ENCODE measurements at regions not wholly inside any gene's neighbourhood (a gene's known extent, or its start where the extent isn't known, plus 50 kb on each side); places are given as distances from the start of the nearest gene placed in this dataset.
A peak's percentile ranks its signal among the peaks of the same experiment; 100 is the strongest.

DNA sequence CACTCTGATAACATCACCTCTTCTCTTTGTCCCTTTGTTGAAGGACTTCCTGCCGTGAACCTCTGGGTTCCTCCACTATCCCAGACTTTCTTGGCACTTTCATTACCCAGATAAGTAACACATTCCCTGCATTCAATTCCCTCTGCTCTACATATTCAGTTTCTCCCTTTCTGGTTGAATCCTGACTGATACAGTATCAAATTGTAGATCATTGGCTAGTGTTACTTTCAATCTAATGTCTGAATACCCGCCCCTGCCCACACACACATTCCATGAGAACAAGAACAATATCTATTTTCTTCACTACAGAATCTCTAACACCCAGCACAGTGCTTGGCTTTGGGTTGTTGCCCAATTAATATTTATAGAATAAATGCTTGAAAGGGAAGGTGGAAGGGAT is 163.5 kb downstream of the ABHD5 start:
- Mint-ChIP-seq H3K4me3 (no peak overlapping the region), H3K36me3 (peaks cover 7% of the 10 kb centered on the region), H3K27me3 (peaks cover 45 to 83% of the 10 kb centered on the region in 2 donors), H3K9me3 (no peaks in the 10 kb centered on the region), H3K27ac (no peak overlapping the region), H3K4me1 (ENCODE audit: low read depth in 2 of 2) (no peaks in the 10 kb centered on the region)
- DNase-seq (ENCODE audit: low spot score) = no peak
- ATAC-seq = no peak

DNA sequence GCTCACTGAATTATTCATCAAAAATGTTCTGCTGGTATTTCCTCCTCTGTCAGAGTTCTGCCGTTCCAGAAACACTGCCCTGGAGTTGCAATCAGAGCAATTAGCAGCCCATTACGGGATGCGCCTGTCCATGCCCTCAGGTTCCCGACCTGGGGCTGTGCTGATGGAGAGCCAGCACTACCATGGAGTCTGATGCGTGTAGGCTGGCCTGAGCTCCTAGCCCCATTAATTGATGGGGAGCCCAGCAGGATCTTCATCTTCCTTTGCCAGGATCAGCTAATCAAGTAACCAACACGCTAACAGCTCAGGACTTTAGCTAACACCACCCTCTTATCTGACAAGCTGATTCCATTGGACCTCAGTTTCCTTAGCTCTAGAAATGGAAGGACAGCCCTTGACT is 164.2 kb downstream of the ABHD5 start:
- ATAC-seq = no peak
- no peak overlapping the region for H3K27ac Mint-ChIP-seq
- H3K27me3 Mint-ChIP-seq = peaks cover 45 to 81% of the 10 kb centered on the region in 2 donors
- no peak overlapping the region for H3K4me3 Mint-ChIP-seq
- no peaks in the 10 kb centered on the region for H3K4me1 Mint-ChIP-seq (ENCODE audit: low read depth in 2 of 2)
- DNase-seq (ENCODE audit: low spot score) = no peak
- H3K9me3 Mint-ChIP-seq = no peaks in the 10 kb centered on the region
- peaks cover 4% of the 10 kb centered on the region for H3K36me3 Mint-ChIP-seq

DNA sequence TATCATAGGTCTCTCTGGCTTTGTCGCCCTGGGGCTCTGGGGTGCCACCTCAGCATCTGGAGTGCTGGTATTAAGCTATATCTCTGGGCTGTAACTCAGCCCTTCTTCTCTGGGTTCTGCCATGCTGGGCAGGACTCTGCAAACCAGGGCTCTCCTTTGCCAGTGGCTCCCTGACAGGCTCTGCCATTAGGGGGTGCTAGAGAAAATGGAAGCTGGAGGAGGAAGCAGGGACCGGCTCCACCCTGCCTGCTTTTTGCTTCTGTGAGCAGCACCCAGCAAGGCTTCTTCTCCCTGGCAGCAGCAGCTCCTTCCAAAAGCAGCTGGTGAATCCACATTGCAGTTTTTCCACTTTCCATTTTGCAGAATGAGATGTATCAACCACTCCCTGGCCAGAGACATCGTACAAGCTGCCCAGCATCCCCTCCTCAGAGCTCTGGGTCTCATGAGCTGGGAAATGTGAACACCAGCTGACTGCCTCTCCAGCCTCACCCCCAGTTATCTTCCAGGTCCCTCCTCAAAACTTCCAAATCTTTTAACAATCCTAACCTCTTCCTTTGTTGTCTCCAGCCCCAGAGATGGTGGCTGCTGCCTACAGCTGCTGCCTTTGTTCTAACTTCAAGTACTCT is 165.0 kb downstream of the ABHD5 start:
- no peak for DNase-seq (ENCODE audit: low spot score)
- Mint-ChIP-seq H3K36me3 (no peaks in the 10 kb centered on the region), H3K27ac (no peak overlapping the region), H3K4me3 (no peak overlapping the region), H3K4me1 (ENCODE audit: low read depth in 2 of 2) (no peaks in the 10 kb centered on the region), H3K9me3 (no peaks in the 10 kb centered on the region), H3K27me3 (peaks cover 45 to 73% of the 10 kb centered on the region in 2 donors)
- no peak for ATAC-seq

DNA sequence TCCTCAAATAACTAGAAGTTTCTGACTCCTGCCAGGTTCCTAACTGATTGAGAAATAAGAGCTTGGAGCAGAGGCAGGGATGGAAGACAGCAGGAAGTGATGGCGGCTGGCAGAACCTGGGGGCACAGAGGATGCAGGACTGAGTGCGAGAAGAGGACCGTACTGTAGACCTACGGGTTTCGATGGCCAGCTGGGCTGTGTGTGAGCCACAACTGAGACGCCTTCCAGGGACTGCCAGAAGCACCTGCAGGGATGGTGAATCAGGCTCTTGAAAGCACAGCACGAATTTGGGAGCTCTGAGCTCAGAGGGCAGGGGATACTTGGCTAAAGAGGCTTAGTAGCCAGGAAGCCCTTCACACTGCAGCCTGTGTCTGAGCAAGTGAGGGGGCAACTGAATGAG is 165.6 kb downstream of the ABHD5 start:
- DNase-seq (ENCODE audit: low spot score) (no peak), ATAC-seq (no peak)
- Mint-ChIP-seq H3K4me1 (ENCODE audit: low read depth in 2 of 2) (no peaks in the 10 kb centered on the region), H3K9me3 (no peaks in the 10 kb centered on the region), H3K4me3 (no peak overlapping the region), H3K36me3 (no peaks in the 10 kb centered on the region), H3K27ac (no peak overlapping the region), H3K27me3 (peaks cover 45 to 68% of the 10 kb centered on the region in 2 donors)

DNA sequence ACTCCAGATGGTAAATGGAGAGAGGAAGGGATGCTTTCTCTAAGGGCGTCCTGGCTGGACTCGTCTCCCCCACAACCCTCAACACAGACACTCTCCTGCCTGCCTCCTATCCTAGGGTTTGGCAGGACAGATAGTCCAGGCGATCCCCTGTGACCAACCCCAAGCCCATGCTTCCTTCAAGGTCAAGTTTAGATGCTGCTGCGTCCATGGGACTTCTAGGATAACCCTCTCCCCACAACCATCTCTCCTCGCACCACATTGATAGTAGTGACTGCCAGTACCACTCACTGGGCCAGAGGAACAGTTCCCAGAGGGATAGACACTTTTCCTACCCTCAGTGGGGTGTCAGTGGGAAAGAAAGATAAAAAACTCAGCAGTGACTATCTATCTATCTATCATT is 166.0 kb downstream of the ABHD5 start:
- ATAC-seq (no peak), DNase-seq (ENCODE audit: low spot score) (no peak)
- no peaks in the 10 kb centered on the region for H3K9me3 Mint-ChIP-seq
- no peaks in the 10 kb centered on the region for H3K36me3 Mint-ChIP-seq
- peaks cover 43 to 64% of the 10 kb centered on the region in 2 donors for H3K27me3 Mint-ChIP-seq
- no peaks in the 10 kb centered on the region for H3K4me1 Mint-ChIP-seq (ENCODE audit: low read depth in 2 of 2)
- no peak overlapping the region for H3K4me3 Mint-ChIP-seq
- H3K27ac Mint-ChIP-seq = no peak overlapping the region

DNA sequence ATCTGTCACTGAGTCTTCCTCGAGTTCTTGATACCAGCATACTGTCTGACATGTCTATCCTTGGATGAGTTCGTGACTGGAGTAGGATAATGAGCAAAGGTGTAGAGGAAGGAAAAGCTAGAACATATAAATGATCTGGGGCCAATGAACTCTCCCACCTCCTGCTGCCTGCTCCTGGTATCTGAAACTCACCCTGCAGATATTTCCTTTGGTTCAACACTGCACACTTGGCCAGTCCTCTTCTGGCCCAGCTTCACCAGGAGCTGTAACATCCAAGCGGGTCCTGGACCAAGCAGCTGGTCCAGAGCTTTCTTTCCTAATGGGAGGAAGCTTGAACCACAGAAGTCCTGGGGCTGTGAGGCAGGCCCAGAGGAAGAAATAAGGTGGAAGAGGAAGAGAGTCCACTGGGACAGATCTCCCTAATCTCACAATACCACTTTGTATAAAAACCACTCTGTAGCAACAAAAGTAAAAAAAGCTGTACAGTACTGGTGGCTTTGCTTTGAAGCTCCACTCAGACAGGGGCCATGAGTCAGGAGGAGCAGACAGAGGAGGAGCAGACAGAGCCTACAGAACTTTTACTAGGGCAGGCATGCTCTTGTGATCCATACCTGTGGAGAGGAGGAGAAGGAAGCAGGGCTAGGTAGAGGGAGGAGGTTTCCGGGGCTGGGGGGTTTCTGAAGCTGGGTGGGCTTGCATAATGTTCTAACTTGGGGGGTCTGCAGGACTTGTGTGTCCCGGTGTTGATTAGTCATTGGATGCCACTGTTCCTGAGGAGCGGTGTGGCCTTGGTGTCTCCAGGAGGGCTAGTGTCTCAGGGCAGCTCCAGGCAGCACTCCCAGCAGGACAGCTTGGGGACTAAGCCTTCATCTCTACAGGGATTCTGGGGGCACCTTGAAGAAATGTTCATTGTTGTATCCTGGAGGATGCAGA is 166.9 kb downstream of the ABHD5 start:
- peaks cover 38 to 58% of the 10 kb centered on the region in 2 donors for H3K27me3 Mint-ChIP-seq
- H3K9me3 Mint-ChIP-seq = no peaks in the 10 kb centered on the region
- H3K27ac Mint-ChIP-seq = no peak overlapping the region
- H3K36me3 Mint-ChIP-seq = no peaks in the 10 kb centered on the region
- H3K4me3 Mint-ChIP-seq = no peak overlapping the region
- ATAC-seq = no peak
- no peak for DNase-seq (ENCODE audit: low spot score)
- no peaks in the 10 kb centered on the region for H3K4me1 Mint-ChIP-seq (ENCODE audit: low read depth in 2 of 2)

DNA sequence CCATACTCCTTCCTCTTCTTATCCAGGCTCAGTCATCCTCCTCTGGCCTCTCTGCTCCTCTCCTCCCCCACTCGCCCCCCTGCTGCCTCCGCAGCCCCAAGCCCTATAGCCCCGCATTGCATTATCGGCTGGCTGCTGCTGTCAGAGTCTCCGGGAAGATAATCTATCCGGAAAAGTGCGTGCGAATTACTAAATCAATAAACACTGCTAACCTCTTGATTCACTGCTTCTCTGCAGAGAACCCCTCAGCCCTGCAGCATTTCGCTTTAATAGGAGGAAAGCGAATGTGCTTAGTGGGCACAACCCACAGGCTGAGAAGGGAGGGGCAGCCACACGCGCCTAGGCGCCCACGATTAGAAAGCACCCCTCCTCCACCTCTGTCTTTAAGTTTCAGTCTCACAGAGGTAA is 167.6 kb downstream of the ABHD5 start:
- Mint-ChIP-seq H3K27ac (no peak overlapping the region), H3K27me3 (peaks cover 38 to 60% of the 10 kb centered on the region in 2 donors), H3K9me3 (no peaks in the 10 kb centered on the region), H3K36me3 (no peaks in the 10 kb centered on the region), H3K4me1 (ENCODE audit: low read depth in 2 of 2) (no peaks in the 10 kb centered on the region), H3K4me3 (no peak overlapping the region)
- DNase-seq (ENCODE audit: low spot score) = no peak
- no peak for ATAC-seq

DNA sequence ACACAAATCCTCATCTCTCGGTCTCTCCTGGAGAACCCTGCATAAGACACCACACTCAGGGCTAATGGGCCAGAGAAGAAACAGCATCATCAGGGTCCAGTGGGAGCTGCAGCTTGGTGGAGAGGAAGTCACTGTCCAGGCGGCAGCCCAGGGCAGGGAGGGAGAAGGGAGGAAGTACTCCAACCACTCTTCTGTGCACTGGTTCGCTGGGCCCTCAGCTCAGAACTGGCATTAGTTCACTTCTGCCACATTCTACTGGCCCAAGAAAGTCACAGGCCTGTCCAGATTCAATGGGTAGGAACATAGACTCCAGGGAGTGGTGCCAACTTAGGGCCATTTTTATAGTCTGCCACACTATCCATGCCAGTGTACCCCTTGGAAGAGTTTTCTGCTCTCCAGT is 169.0 kb downstream of the ABHD5 start:
- H3K9me3 Mint-ChIP-seq = no peaks in the 10 kb centered on the region
- no peak for DNase-seq (ENCODE audit: low spot score)

DNA sequence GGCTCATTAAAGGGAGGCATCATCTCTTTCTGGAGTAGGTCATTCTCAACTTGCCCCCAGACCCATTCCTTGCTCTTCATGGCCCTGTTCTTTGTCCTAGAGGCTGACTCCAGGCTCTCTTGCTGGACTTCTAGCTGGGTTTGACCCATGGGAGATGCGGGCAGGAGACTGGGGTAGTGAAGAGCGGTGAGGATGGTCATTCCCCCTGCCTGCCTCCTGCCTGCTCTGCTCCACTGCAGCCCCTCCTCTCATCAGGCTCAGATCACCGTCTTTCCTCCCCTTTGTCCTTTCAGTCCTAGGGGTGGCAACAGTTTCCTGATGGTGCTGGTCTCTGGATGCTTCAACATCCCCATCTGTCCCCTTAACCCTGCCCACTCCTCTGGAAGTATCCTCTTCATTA is 170.9 kb downstream of the ABHD5 start:
- Mint-ChIP-seq H3K9me3 (no peaks in the 10 kb centered on the region), H3K4me3 (no peak overlapping the region), H3K36me3 (no peaks in the 10 kb centered on the region), H3K4me1 (ENCODE audit: low read depth in 2 of 2) (no peaks in the 10 kb centered on the region), H3K27ac (no peak overlapping the region), H3K27me3 (peaks cover 17 to 37% of the 10 kb centered on the region in 2 donors)
- no peak for DNase-seq (ENCODE audit: low spot score)
- ATAC-seq = no peak

More for the DNA sequence above, 169.0 kb downstream of the ABHD5 start:
- ATAC-seq = no peak
- peaks cover 29 to 54% of the 10 kb centered on the region in 2 donors for H3K27me3 Mint-ChIP-seq
- H3K27ac Mint-ChIP-seq = no peak overlapping the region
- no peaks in the 10 kb centered on the region for H3K36me3 Mint-ChIP-seq
- no peaks in the 10 kb centered on the region for H3K4me1 Mint-ChIP-seq (ENCODE audit: low read depth in 2 of 2)
- H3K4me3 Mint-ChIP-seq = no peak overlapping the region

DNA sequence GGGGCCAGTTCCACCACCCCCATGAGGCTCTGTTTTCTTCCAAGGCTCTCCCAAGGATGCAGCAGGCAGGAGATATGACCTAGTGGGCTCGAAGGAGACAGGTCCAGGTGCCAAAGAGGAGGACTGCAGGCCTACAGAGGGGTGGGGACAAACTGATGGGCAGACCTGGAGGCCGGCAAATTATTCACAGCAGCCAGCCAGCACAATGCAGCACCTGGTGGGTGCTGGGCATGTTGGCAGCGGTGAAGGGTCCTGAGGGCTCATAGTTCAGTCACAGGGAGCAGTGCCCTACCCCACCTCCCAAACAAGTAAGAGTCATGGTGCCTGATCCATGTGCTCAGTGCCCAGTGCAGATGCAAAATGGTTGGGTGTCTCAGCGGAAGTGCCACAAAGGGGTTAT is 171.7 kb downstream of the ABHD5 start:
- H3K9me3 Mint-ChIP-seq = no peaks in the 10 kb centered on the region
- H3K36me3 Mint-ChIP-seq = no peaks in the 10 kb centered on the region
- H3K27me3 Mint-ChIP-seq = peaks cover 11 to 35% of the 10 kb centered on the region in 2 donors

DNA sequence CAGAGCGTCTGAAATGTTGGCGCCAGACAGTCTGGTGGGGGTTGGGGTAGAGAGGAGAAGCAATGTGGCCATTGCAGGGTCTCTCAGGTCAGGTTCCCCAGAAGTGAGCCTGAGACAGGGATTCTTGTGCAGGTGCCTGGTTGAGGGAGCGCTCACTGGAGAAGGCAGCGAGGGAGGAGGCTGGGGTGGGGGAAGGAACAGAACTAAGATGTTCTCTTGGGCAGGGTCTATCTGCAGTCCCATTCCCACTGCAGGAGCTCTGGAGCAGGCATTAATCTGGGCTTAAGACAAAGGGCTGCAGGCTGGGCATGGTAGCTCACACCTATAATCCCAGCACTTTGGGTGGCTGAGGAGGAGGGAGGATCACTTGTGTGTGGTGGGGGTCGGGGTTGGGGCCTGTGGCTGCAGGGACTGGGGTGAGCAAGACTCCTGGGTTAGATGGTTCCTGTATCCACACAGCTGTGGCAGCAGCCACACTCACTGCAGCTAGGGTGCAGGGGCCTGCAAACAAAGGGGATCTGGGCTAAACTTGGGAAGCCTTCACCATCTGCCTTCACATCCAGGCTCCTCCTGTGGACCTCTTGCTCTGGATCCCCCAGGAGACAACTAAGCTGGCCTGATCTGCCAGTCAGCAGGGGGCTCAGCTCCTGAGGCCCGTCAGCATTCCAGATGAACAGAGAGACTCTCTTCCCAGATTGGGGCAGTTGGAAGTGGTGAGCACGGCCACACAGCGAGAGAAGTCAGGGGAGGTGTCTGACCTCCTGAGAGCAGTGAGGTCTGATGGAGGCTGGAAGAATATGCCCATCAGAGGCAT is 172.5 kb downstream of the ABHD5 start:
- ATAC-seq = peak in 1 of 2 donors; percentile 33
- Mint-ChIP-seq H3K4me3 (no peak overlapping the region), H3K36me3 (no peaks in the 10 kb centered on the region), H3K9me3 (no peaks in the 10 kb centered on the region), H3K27ac (no peak overlapping the region), H3K27me3 (peaks cover 7 to 31% of the 10 kb centered on the region in 2 donors), H3K4me1 (ENCODE audit: low read depth in 2 of 2) (no peaks in the 10 kb centered on the region)
- no peak for DNase-seq (ENCODE audit: low spot score)

More for the DNA sequence above, 171.7 kb downstream of the ABHD5 start:
- H3K4me1 Mint-ChIP-seq (ENCODE audit: low read depth in 2 of 2) = no peaks in the 10 kb centered on the region
- H3K4me3 Mint-ChIP-seq = no peak overlapping the region
- H3K27ac Mint-ChIP-seq = no peak overlapping the region
- DNase-seq (ENCODE audit: low spot score) (no peak), ATAC-seq (no peak)

DNA sequence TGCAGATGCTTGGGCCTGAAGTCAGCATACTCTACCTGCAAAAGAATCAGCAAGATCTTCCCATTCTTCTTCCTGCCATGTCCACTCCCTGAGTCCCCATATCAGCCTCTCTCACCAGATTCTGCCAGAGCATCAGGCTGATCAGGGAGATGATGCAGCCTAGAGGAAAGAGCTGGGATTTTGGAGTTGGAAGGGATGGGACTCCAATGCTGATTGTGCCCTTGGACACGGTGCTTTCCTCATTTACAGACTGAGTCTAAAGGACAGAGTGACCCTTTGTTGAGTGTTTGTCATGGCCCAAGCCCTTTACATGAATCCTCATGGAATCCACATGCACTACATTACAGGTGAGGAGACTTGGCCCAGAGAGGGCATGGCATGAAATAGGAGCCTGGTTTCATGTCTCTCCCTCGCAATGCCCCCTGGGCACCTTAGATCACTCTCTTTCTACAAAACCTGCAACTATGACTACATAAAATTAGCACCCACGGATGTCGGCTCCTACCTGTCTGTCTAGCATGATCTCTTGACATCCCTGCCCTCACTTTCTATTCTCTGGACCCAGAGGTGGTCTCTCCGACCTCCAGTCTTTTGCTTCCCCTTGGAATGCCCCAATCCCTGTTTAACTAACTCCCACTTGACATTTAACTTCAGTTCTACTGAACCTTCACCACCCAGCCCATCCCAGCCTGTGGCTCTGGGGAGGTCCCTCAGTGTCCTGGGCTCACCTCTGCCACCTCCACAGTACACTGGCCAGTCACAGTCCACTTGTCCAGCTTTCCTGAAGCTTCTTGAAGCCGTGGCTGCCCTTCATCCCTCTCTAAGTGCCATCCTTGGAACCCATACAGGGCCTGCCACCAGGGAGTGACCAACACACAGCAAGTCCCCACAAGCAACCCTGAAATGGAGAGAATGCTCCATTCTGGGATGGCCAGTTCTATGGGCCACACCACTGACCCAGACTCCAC is 173.5 kb downstream of the ABHD5 start:
- Mint-ChIP-seq H3K27me3 (peaks cover 6 to 31% of the 10 kb centered on the region in 2 donors), H3K4me1 (ENCODE audit: low read depth in 2 of 2) (no peaks in the 10 kb centered on the region), H3K27ac (no peak overlapping the region), H3K9me3 (no peaks in the 10 kb centered on the region), H3K36me3 (no peaks in the 10 kb centered on the region), H3K4me3 (no peak overlapping the region)
- DNase-seq (ENCODE audit: low spot score) = no peak
- ATAC-seq = no peak

DNA sequence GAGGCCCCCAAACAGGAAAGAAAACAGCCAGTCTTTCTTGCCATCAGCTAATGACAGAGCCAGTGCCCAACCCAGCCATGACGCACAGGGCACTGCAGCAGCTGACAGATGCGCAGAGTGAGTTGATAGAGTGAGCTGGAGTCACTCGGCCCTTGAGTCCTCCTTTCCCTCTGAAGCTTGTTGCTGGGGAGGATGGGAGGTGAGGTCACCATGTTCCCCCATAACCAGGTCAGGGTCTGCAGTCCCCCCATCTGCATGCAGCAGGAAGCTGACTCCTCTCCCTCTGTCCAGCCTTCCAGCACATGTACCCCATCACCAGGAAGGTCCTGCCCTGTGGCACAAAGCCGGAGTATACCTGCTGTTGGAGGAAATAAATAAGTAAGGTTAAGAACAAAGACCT is 174.6 kb downstream of the ABHD5 start:
- DNase-seq (ENCODE audit: low spot score) = no peak
- no peak for ATAC-seq
- Mint-ChIP-seq H3K9me3 (no peaks in the 10 kb centered on the region), H3K27me3 (peaks cover 9 to 39% of the 10 kb centered on the region in 2 donors), H3K36me3 (no peaks in the 10 kb centered on the region), H3K27ac (no peak overlapping the region), H3K4me3 (no peak overlapping the region), H3K4me1 (ENCODE audit: low read depth in 2 of 2) (no peaks in the 10 kb centered on the region)

Measured in natural killer cell treated with Interleukin-12 subunit alpha and Interleukin-12 subunit beta and Interleukin-15 and Interleukin-18, amount 100 ng/mL, for 72 hours (primary cell).